ENCODE measurements at regions not wholly inside any gene's neighbourhood (a gene's known extent, or its start where the extent isn't known, plus 50 kb on each side); places are given as distances from the start of the nearest gene placed in this dataset.

DNA sequence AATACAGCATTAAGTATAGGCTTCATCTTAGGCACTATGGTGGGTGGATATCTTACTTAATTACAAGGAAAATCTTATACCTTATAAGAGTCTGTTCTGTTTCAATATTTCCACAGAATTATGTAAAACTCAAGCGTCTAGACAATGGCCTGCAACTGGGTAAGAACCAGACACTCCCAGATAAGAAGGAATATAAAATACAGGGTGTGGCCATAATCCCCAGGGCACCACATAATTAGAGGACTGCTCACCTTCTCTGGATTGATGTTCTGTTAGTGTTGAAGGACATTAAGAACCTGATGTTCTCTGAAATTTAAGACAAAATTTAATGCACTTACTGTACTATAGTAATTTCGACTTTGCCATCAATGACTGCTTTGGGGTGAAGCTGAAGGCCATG is 198.2 kb upstream of the ARSJ start:
- no peaks in the 10 kb centered on the region for H3K27me3 ChIP-seq (ENCODE audit: control insufficient read depth, insufficient read depth, low read length)
- H3K4me1 ChIP-seq (ENCODE audit: control insufficient read depth, insufficient read depth, low read length), result no peaks in the 10 kb centered on the region
- H3K27ac ChIP-seq (ENCODE audit: low read depth, low read length), result no peak overlapping the region
- H3K9me3 ChIP-seq (ENCODE audit: control insufficient read depth, insufficient read depth, low read length), result peaks cover 5% of the 10 kb centered on the region
- no peak overlapping the region for H3K4me3 ChIP-seq (ENCODE audit: low read depth, low read length)
- no peaks in the 10 kb centered on the region for H3K36me3 ChIP-seq (ENCODE audit: control insufficient read depth, insufficient read depth, low read length)
- no peak overlapping the region for H3K9ac ChIP-seq (ENCODE audit: low read depth, low read length)

DNA sequence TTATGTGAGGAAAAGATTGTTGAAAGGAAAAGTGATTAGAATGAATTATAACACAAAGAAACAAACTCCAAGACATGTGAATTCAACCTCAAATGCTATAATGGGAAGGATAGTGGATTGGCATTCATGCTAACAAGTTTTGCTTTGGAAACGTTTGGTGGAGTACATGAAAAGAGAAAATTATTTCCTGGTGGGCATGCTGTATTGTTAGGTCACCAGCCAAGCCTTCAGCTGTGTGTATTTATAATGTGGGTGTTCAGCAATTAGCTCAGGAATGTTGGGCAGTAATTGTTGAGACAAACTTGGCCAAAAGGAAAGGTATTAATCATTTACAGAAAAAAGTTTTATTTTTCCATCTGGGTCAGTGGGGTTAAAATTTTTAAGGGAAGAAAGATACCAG is 198.9 kb upstream of the ARSJ start:
- Histone ChIP-seq H3K9ac (ENCODE audit: low read depth, low read length) (no peak overlapping the region), H3K27me3 (ENCODE audit: control insufficient read depth, insufficient read depth, low read length) (no peaks in the 10 kb centered on the region), H3K4me3 (ENCODE audit: low read depth, low read length) (no peak overlapping the region), H3K27ac (ENCODE audit: low read depth, low read length) (no peak overlapping the region), H3K4me1 (ENCODE audit: control insufficient read depth, insufficient read depth, low read length) (no peaks in the 10 kb centered on the region), H3K9me3 (ENCODE audit: control insufficient read depth, insufficient read depth, low read length) (peaks cover 12% of the 10 kb centered on the region), H3K36me3 (ENCODE audit: control insufficient read depth, insufficient read depth, low read length) (no peaks in the 10 kb centered on the region)

DNA sequence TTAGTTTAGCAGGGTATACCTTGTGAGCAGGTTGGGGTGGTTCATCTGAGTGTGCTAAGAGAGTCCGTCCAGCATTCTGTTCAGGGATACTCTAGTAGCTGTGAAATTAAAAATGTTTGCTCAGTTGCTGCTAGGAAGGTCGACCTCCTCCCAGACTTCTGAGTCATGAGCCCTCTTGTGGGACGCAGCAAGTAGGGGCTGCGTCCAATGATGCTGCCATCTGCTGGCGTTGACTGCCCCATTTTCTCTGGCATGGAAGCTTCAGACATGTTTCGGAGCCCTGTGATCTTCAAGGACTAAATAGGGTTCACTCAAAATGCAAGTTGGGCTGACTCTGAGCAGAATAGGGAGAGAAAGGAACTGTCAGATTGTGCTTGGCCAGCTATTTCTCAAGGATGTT is 201.0 kb upstream of the ARSJ start:
- Histone ChIP-seq H3K4me1 (ENCODE audit: control insufficient read depth, insufficient read depth, low read length) (no peaks in the 10 kb centered on the region), H3K9ac (ENCODE audit: low read depth, low read length) (no peak overlapping the region), H3K9me3 (ENCODE audit: control insufficient read depth, insufficient read depth, low read length) (peaks cover 13% of the 10 kb centered on the region), H3K27me3 (ENCODE audit: control insufficient read depth, insufficient read depth, low read length) (no peaks in the 10 kb centered on the region), H3K27ac (ENCODE audit: low read depth, low read length) (no peak overlapping the region), H3K4me3 (ENCODE audit: low read depth, low read length) (no peak overlapping the region), H3K36me3 (ENCODE audit: control insufficient read depth, insufficient read depth, low read length) (no peaks in the 10 kb centered on the region)

DNA sequence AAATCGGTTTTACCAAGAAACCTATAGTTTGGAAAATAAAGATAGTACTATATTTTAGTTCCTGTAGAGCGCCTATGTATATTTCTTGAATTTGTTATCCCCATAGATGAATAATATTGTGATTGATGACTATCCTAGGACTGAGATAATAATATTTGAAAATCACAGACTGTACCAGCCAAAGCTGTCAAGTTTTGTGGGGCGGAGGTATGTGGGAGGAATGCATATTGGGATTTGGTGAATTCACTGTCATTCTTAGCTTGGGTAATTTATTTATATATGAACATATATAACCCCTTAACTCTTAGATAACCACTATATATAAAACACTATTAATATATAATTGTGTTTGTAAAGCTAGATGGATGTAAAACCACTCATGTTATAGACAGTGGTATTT is 205.5 kb upstream of the ARSJ start:
- Histone ChIP-seq H3K27ac (ENCODE audit: low read depth, low read length) (no peak overlapping the region), H3K9ac (ENCODE audit: low read depth, low read length) (no peak overlapping the region), H3K36me3 (ENCODE audit: control insufficient read depth, insufficient read depth, low read length) (no peaks in the 10 kb centered on the region)

DNA sequence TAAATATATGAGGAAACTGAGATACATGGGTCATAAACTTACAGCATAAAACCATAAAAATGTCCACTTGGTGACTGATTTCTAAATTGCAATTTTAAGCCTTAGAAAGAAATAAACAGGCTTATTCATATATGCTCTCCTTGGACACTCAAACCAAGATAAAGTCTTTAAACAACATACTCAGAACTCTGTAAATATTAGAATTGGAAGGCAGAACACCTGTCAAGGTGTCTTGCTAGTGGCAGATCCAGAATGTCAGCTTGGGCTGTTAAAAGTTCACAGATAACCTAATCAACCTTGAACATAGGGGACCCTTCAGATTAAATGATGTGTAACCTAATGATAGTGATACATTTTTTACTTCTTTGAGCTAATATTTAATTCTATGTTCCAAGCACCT is 208.1 kb upstream of the ARSJ start:
- no peaks in the 10 kb centered on the region for H3K36me3 ChIP-seq (ENCODE audit: control insufficient read depth, insufficient read depth, low read length)
- no peak overlapping the region for H3K9ac ChIP-seq (ENCODE audit: low read depth, low read length)
- H3K27ac ChIP-seq (ENCODE audit: low read depth, low read length), result no peak overlapping the region
- peaks cover under 1% of the 10 kb centered on the region; the same call in 1 of the 2 replicates for H3K4me1 ChIP-seq (ENCODE audit: control insufficient read depth, insufficient read depth, low read length)
- no peak overlapping the region for H3K4me3 ChIP-seq (ENCODE audit: low read depth, low read length)
- H3K27me3 ChIP-seq (ENCODE audit: control insufficient read depth, insufficient read depth, low read length), result no peaks in the 10 kb centered on the region
- peaks cover 8% of the 10 kb centered on the region for H3K9me3 ChIP-seq (ENCODE audit: control insufficient read depth, insufficient read depth, low read length)

More for the DNA sequence above, 205.5 kb upstream of the ARSJ start:
- no peaks in the 10 kb centered on the region for H3K27me3 ChIP-seq (ENCODE audit: control insufficient read depth, insufficient read depth, low read length)
- H3K4me3 ChIP-seq (ENCODE audit: low read depth, low read length), result no peak overlapping the region
- H3K9me3 ChIP-seq (ENCODE audit: control insufficient read depth, insufficient read depth, low read length), result peaks cover 13% of the 10 kb centered on the region
- no peaks in the 10 kb centered on the region for H3K4me1 ChIP-seq (ENCODE audit: control insufficient read depth, insufficient read depth, low read length)

DNA sequence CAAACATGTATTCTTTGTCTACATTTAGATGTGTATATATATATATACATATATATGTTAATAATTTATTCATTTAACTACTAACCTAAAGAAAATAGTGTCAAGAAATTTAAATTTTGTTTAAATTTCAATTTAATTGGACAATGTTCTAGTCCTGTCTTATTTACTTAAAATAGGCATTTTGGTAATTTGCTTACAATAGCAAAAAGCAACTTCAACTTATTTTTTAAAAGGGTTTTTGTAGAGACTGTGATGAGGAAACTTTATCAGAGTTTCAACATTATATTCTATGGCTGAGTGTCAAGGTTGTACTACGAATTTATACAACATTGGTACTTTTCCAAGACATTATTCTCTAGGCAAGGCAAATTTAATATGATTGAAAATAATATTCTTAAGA is 212.0 kb upstream of the ARSJ start:
- Histone ChIP-seq H3K9ac (ENCODE audit: low read depth, low read length) (no peak overlapping the region), H3K4me1 (ENCODE audit: control insufficient read depth, insufficient read depth, low read length) (peaks cover 5% of the 10 kb centered on the region; the same call in 1 of the 2 replicates), H3K27me3 (ENCODE audit: control insufficient read depth, insufficient read depth, low read length) (no peaks in the 10 kb centered on the region), H3K27ac (ENCODE audit: low read depth, low read length) (no peak overlapping the region), H3K9me3 (ENCODE audit: control insufficient read depth, insufficient read depth, low read length) (no peaks in the 10 kb centered on the region), H3K36me3 (ENCODE audit: control insufficient read depth, insufficient read depth, low read length) (no peaks in the 10 kb centered on the region), H3K4me3 (ENCODE audit: low read depth, low read length) (no peak overlapping the region)

DNA sequence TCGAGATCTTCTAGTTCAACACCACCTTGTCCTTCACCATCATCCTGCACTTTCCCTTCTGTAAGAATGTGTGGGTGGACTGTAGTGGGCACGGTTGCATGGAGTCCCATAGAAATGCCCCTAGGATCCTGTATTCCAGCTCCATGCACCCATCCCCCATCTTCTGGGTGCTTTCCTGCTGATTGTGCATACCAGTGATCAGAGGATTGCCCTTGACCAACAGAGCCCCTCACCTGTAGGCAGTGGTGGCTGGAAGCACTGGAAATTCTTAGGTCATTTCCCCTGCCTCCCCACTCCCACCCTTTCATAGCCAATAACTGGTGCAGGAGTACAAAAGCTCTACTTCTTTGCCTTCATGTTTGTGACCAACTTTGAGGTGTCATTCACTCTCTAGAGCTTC is 213.4 kb upstream of the ARSJ start:
- H3K27me3 ChIP-seq (ENCODE audit: control insufficient read depth, insufficient read depth, low read length), result no peaks in the 10 kb centered on the region
- H3K4me1 ChIP-seq (ENCODE audit: control insufficient read depth, insufficient read depth, low read length), result peaks cover 5% of the 10 kb centered on the region; the same call in 1 of the 2 replicates
- no peaks in the 10 kb centered on the region for H3K36me3 ChIP-seq (ENCODE audit: control insufficient read depth, insufficient read depth, low read length)
- H3K4me3 ChIP-seq (ENCODE audit: low read depth, low read length), result no peak overlapping the region
- H3K9me3 ChIP-seq (ENCODE audit: control insufficient read depth, insufficient read depth, low read length), result no peaks in the 10 kb centered on the region
- no peak overlapping the region for H3K27ac ChIP-seq (ENCODE audit: low read depth, low read length)
- no peak overlapping the region for H3K9ac ChIP-seq (ENCODE audit: low read depth, low read length)

DNA sequence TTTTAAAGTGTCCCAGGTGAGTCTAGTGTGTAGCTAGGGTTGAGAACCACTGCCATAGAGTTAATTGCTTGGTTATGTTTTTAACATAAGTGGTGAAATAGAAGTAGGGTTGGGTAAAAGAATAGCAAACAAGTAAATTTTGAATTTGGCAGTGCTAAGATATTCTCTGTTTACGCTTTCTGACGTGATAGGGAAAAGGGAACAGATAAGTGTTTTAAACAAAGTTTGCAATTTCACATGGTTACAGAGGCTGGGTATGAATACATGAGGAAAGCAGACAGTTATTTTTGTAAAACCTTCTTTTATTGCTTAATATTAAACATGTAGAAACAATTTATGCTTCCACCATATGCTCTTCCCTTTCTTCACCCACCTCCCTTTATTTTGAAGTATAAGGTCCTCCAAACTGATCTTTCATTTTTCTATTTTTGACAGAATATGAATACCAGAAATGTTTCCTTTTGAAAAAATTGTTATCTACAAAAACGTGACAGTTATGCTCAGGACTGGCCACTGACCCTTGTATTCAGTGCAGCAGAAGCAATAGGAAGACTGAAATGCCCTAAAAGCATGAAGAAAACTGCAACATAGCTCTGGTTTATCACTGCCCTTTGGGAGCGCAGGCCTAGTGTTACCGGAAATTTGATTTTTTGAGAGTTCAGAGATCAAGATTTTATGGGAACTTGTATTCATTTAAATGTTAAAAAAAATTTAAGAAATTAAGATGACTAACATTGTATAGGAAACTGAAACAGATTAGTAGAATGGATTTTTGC is 214.4 kb upstream of the ARSJ start:
- Histone ChIP-seq H3K9me3 (ENCODE audit: control insufficient read depth, insufficient read depth, low read length) (no peaks in the 10 kb centered on the region), H3K4me3 (ENCODE audit: low read depth, low read length) (no peak overlapping the region), H3K27ac (ENCODE audit: low read depth, low read length) (no peak overlapping the region), H3K36me3 (ENCODE audit: control insufficient read depth, insufficient read depth, low read length) (no peaks in the 10 kb centered on the region), H3K27me3 (ENCODE audit: control insufficient read depth, insufficient read depth, low read length) (no peaks in the 10 kb centered on the region), H3K4me1 (ENCODE audit: control insufficient read depth, insufficient read depth, low read length) (peaks cover 5% of the 10 kb centered on the region; the same call in 1 of the 2 replicates), H3K9ac (ENCODE audit: low read depth, low read length) (no peak overlapping the region)

DNA sequence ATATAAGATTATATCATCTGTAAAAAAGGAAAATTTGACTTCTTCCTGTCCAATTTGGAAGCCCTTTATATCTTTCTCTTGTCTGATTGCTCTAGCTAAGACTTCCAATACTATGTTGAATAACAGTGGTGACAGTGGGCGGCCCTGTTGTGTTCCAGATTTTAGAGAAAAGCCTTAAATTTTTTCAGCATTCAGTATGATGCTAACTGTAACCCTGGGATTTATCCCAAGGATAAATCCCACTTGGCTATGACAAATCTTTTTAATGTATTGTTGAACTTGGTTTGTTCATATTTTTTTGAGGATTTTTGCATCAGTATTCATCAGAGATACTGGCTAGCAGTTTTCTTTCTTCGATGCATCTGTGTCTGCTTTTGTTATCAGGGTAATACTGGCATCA is 217.2 kb upstream of the ARSJ start:
- Histone ChIP-seq H3K36me3 (ENCODE audit: control insufficient read depth, insufficient read depth, low read length) (no peaks in the 10 kb centered on the region), H3K9ac (ENCODE audit: low read depth, low read length) (no peak overlapping the region), H3K27me3 (ENCODE audit: control insufficient read depth, insufficient read depth, low read length) (no peaks in the 10 kb centered on the region), H3K27ac (ENCODE audit: low read depth, low read length) (no peak overlapping the region), H3K4me1 (ENCODE audit: control insufficient read depth, insufficient read depth, low read length) (peaks cover 5% of the 10 kb centered on the region; the same call in 1 of the 2 replicates), H3K9me3 (ENCODE audit: control insufficient read depth, insufficient read depth, low read length) (no peaks in the 10 kb centered on the region), H3K4me3 (ENCODE audit: low read depth, low read length) (no peak overlapping the region)

DNA sequence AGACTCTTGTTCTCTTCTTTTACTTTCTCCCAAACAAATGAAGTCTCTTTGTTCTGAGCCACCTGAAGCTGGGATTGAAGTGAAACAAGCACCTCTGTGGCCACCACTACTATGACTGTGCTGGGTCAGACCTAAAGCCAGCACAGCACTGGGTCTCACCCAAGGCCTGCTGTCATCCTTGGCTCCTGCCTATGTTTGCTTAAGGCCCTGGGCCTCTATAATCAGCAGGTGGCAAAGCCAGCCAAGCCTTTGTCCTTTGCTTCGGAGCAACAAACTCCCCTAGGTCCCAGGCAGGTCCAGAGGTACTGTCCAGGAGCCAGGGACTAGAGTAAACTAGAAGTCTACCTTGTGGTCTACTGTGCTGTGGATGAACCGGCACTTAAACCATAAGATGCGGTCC is 220.6 kb upstream of the ARSJ start:
- H3K27ac ChIP-seq (ENCODE audit: low read depth, low read length), result no peak overlapping the region
- H3K4me1 ChIP-seq (ENCODE audit: control insufficient read depth, insufficient read depth, low read length), result no peaks in the 10 kb centered on the region
- no peaks in the 10 kb centered on the region for H3K36me3 ChIP-seq (ENCODE audit: control insufficient read depth, insufficient read depth, low read length)
- no peak overlapping the region for H3K9ac ChIP-seq (ENCODE audit: low read depth, low read length)
- no peak overlapping the region for H3K4me3 ChIP-seq (ENCODE audit: low read depth, low read length)
- H3K9me3 ChIP-seq (ENCODE audit: control insufficient read depth, insufficient read depth, low read length), result no peaks in the 10 kb centered on the region
- H3K27me3 ChIP-seq (ENCODE audit: control insufficient read depth, insufficient read depth, low read length), result no peaks in the 10 kb centered on the region

DNA sequence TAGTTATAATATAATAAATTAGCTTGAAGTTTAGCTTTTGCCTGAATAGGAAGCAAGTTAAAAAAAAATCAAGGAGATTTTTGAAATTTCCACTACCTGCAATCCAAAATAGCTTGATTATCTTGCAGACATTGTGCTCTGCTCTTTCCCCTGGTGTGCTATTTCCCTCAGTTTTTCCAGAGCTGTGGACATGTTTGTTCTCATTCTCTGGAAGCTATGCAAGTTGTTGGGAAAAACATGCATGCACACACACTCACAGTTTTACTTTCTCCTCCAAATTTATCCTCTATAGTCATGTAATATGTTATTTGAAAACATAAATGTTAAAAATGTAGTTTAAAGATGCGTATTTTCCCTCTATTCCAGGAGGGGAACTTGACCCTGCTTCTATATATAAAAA is 225.8 kb upstream of the ARSJ start:
- Histone ChIP-seq H3K9ac (ENCODE audit: low read depth, low read length) (no peak overlapping the region), H3K9me3 (ENCODE audit: control insufficient read depth, insufficient read depth, low read length) (no peaks in the 10 kb centered on the region)

More for the DNA sequence above, 225.8 kb upstream of the ARSJ start:
- Histone ChIP-seq H3K27me3 (ENCODE audit: control insufficient read depth, insufficient read depth, low read length) (no peaks in the 10 kb centered on the region), H3K4me3 (ENCODE audit: low read depth, low read length) (no peak overlapping the region), H3K4me1 (ENCODE audit: control insufficient read depth, insufficient read depth, low read length) (peaks cover 5% of the 10 kb centered on the region; the same call in 1 of the 2 replicates), H3K36me3 (ENCODE audit: control insufficient read depth, insufficient read depth, low read length) (no peaks in the 10 kb centered on the region), H3K27ac (ENCODE audit: low read depth, low read length) (no peak overlapping the region)

Data from HUES48 (cell line).